ENCODE measurements at regions not wholly inside any gene's neighbourhood (a gene's known extent, or its start where the extent isn't known, plus 50 kb on each side); places are given as distances from the start of the nearest gene placed in this dataset.
"Not testable (repeated sequence)": the region's sequence is repeated elsewhere in the genome, so short reads cannot be mapped to it uniquely, and the experiment has no call there.

- no peak overlapping the region for H3K9ac ChIP-seq (ENCODE audit: low read length)
- no peak overlapping the region for H3K4me2 ChIP-seq (ENCODE audit: low read length)
- TF ChIP-seq CTCF (IDR thresholded peaks at IDR 0.05; ENCODE audit: poor library complexity, severe bottlenecking) (no peak), MXI1 (conservative IDR thresholded peaks at IDR 0.05; ENCODE audit: poor library complexity, severe bottlenecking) (no peak), SMC3 (conservative IDR thresholded peaks at IDR 0.05; ENCODE audit: poor library complexity) (no peak), EZH2 (IDR thresholded peaks at IDR 0.05; ENCODE audit: borderline replicate concordance, insufficient read depth, low read length, poor library complexity, severe bottlenecking) (no peak), TAF1 (IDR thresholded peaks at IDR 0.05; ENCODE audit: low read depth) (no peak), REST (IDR thresholded peaks at IDR 0.05; ENCODE audit: borderline replicate concordance) (no peak), RAD21 (conservative IDR thresholded peaks at IDR 0.05) (no peak), EP300 (conservative IDR thresholded peaks at IDR 0.05; ENCODE audit: poor library complexity, severe bottlenecking) (no peak)
- no peaks in the 10 kb centered on the region for H3K9me2 ChIP-seq (ENCODE audit: insufficient read depth, low read length)
- no peaks in the 10 kb centered on the region for H3K79me2 ChIP-seq (replicated peaks; ENCODE audit: insufficient read depth, low read length)
- no peak overlapping the region for H3K27ac ChIP-seq (ENCODE audit: low read length)
- H2AFZ ChIP-seq (ENCODE audit: low read depth, low read length), result no peak overlapping the region
- no peak overlapping the region for H3K4me3 ChIP-seq (ENCODE audit: low read length)
- H4K20me1 ChIP-seq (ENCODE audit: insufficient read depth), result no peaks in the 10 kb centered on the region
- H3F3A ChIP-seq (ENCODE audit: insufficient read depth, low read length, poor library complexity, severe bottlenecking), result no peaks in the 10 kb centered on the region
- H3K27me3 ChIP-seq (ENCODE audit: insufficient read depth, low read depth, low read length), result no peaks in the 10 kb centered on the region
- H3K36me3 ChIP-seq (ENCODE audit: insufficient read depth, low read length), result no peaks in the 10 kb centered on the region
- H3K9me3 ChIP-seq (ENCODE audit: low read length), result no peaks in the 10 kb centered on the region
These were observed 259.2 kb downstream of the OSR1 start for GRCh38 chr2:19099181-19099580.

GRCh38 chr2:19098467-19099160 lies 259.8 kb downstream of the OSR1 start:
- H3K27ac ChIP-seq (ENCODE audit: low read length), result no peak overlapping the region
- no peaks in the 10 kb centered on the region for H3K79me2 ChIP-seq (replicated peaks; ENCODE audit: insufficient read depth, low read length)
- H3K9ac ChIP-seq (ENCODE audit: low read length), result no peak overlapping the region
- no peak for TF ChIP-seq POLR2AphosphoS5 (IDR thresholded peaks at IDR 0.05)
- no peaks in the 10 kb centered on the region for H3K9me2 ChIP-seq (ENCODE audit: insufficient read depth, low read length)
- no peak overlapping the region for H2AFZ ChIP-seq (ENCODE audit: low read depth, low read length)
- no peak overlapping the region for H3K4me3 ChIP-seq (ENCODE audit: low read length)
- H3F3A ChIP-seq (ENCODE audit: insufficient read depth, low read length, poor library complexity, severe bottlenecking), result no peaks in the 10 kb centered on the region
- no peak overlapping the region for H3K4me2 ChIP-seq (ENCODE audit: low read length)
- no peaks in the 10 kb centered on the region for H3K36me3 ChIP-seq (ENCODE audit: insufficient read depth, low read length)
- no peaks in the 10 kb centered on the region for H3K9me3 ChIP-seq (ENCODE audit: low read length)
- H4K20me1 ChIP-seq (ENCODE audit: insufficient read depth), result no peaks in the 10 kb centered on the region
- H3K27me3 ChIP-seq (ENCODE audit: insufficient read depth, low read depth, low read length), result no peaks in the 10 kb centered on the region

GRCh38 chr2:19089476-19089875 lies 268.9 kb downstream of the OSR1 start:
- not testable (repeated sequence) for H3K4me2 ChIP-seq (ENCODE audit: low read length); H3K79me2 ChIP-seq (replicated peaks; ENCODE audit: insufficient read depth, low read length); H3K9ac ChIP-seq (ENCODE audit: low read length); H3K36me3 ChIP-seq (ENCODE audit: insufficient read depth, low read length); H3K27me3 ChIP-seq (ENCODE audit: insufficient read depth, low read depth, low read length); H3K9me3 ChIP-seq (ENCODE audit: low read length); H4K20me1 ChIP-seq (ENCODE audit: insufficient read depth); H3F3A ChIP-seq (ENCODE audit: insufficient read depth, low read length, poor library complexity, severe bottlenecking); H3K9me2 ChIP-seq (ENCODE audit: insufficient read depth, low read length); H3K4me3 ChIP-seq (ENCODE audit: low read length); H2AFZ ChIP-seq (ENCODE audit: low read depth, low read length); H3K27ac ChIP-seq (ENCODE audit: low read length)

All from neural cell (in vitro differentiated cells).